ENCODE measurements at regions not wholly inside any gene's neighbourhood (a gene's known extent, or its start where the extent isn't known, plus 50 kb on each side); places are given as distances from the start of the nearest gene placed in this dataset.
"Not testable (repeated sequence)": the region's sequence is repeated elsewhere in the genome, so short reads cannot be mapped to it uniquely, and the experiment has no call there.

- DNase-seq (ENCODE audit: low read depth) = peak; percentile 91
- no peak for TF ChIP-seq CTCF (IDR thresholded peaks at IDR 0.05; ENCODE audit: insufficient read depth, low read length)
- no peak overlapping the region for H3K4me3 ChIP-seq (ENCODE audit: low read depth, low read length)
Measured at GRCh38 chrX:45479196-45479834, 278.6 kb upstream of the DIPK2B start.

- TF ChIP-seq CTCF (IDR thresholded peaks at IDR 0.05; ENCODE audit: insufficient read depth, low read length) = no peak
- DNase-seq (ENCODE audit: low read depth) = peak; percentile 69
- no peak overlapping the region for H3K4me3 ChIP-seq (ENCODE audit: low read depth, low read length)
Measured at GRCh38 chrX:45472968-45473367, 272.3 kb upstream of the DIPK2B start.

DNA sequence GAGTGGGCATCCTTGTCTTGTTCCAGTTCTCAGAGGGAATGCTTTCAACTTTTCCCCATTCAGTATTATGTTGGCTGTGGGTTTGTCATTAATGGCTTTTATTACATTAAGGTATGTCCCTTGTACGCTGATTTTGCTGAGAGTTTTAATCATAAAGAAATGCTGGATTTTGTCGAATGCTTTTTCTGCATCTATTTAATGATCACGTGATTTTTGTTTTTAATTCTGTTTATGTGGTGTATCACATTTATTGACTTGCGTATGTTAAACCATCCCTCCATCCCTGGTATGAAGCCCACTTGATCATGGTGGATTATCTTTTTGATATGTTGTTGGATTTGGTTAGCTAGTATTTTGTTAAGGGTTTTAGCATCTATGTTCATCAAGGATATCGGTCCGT lies 266.9 kb upstream of the DIPK2B start:
- not testable (repeated sequence) for DNase-seq (ENCODE audit: low read depth); H3K4me3 ChIP-seq (ENCODE audit: low read depth, low read length)

GRCh38 chrX:45455732-45456131 lies 255.1 kb upstream of the DIPK2B start:
- not testable (repeated sequence) for DNase-seq (ENCODE audit: low read depth); H3K4me3 ChIP-seq (ENCODE audit: low read depth, low read length)

DNA sequence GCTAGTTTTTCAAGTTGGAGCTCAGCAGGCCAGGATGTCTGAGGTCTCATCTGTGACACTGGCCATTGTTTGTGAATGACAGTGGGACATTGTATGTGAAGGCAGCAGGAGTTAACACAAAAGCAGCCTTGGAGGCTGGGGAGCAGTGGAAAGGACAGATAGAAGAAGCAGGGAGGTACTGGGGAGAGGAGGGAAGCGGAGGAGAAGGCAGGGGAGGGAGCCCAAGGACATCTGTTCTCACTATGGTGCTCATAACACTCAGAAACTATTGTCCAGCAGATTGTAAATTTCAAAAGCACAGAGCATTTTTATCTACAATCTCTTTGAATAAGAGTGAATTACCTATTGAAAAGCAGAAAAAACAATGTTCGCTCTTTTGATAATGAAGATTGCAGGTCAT lies 253.6 kb upstream of the DIPK2B start:
- no peak overlapping the region for H3K4me3 ChIP-seq (ENCODE audit: low read depth, low read length)
- no peak for TF ChIP-seq CTCF (IDR thresholded peaks at IDR 0.05; ENCODE audit: insufficient read depth, low read length)
- no peak for DNase-seq (ENCODE audit: low read depth)

DNA sequence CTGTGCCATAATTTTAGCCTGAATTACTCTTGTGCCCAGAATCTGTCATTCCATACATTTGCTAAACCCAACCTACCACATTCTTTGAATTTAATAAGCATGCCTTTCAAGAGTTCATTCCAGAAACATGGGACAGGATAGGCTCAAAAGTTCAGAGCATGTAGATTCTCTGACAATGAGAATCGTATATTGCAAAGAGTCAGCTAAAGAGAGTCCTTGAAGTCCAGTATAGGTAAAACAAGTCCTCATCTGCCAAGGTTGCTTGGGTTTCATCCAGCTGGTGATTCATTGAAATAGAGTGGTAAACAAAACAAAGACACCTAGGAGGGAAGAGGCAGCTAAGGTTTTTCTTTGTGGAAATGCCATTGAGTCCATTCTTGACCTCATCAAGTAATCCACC lies 249.3 kb upstream of the DIPK2B start:
- no peak overlapping the region for H3K4me3 ChIP-seq (ENCODE audit: low read depth, low read length)
- TF ChIP-seq CTCF (IDR thresholded peaks at IDR 0.05; ENCODE audit: insufficient read depth, low read length) = no peak
- DNase-seq (ENCODE audit: low read depth) = peak; percentile 51

GRCh38 chrX:45447995-45448394 lies 247.3 kb upstream of the DIPK2B start:
- H3K4me3 ChIP-seq (ENCODE audit: low read depth, low read length) = no peak overlapping the region
- no peak for TF ChIP-seq CTCF (IDR thresholded peaks at IDR 0.05; ENCODE audit: insufficient read depth, low read length)
- DNase-seq (ENCODE audit: low read depth) = no peak

GRCh38 chrX:45447331-45447730 lies 246.7 kb upstream of the DIPK2B start:
- no peak overlapping the region for H3K4me3 ChIP-seq (ENCODE audit: low read depth, low read length)
- no peak for TF ChIP-seq CTCF (IDR thresholded peaks at IDR 0.05; ENCODE audit: insufficient read depth, low read length)
- DNase-seq (ENCODE audit: low read depth) = no peak
